ENCODE measurements at regions not wholly inside any gene's neighbourhood (a gene's known extent, or its start where the extent isn't known, plus 50 kb on each side); places are given as distances from the start of the nearest gene placed in this dataset.

- TF ChIP-seq, protein P1, sequence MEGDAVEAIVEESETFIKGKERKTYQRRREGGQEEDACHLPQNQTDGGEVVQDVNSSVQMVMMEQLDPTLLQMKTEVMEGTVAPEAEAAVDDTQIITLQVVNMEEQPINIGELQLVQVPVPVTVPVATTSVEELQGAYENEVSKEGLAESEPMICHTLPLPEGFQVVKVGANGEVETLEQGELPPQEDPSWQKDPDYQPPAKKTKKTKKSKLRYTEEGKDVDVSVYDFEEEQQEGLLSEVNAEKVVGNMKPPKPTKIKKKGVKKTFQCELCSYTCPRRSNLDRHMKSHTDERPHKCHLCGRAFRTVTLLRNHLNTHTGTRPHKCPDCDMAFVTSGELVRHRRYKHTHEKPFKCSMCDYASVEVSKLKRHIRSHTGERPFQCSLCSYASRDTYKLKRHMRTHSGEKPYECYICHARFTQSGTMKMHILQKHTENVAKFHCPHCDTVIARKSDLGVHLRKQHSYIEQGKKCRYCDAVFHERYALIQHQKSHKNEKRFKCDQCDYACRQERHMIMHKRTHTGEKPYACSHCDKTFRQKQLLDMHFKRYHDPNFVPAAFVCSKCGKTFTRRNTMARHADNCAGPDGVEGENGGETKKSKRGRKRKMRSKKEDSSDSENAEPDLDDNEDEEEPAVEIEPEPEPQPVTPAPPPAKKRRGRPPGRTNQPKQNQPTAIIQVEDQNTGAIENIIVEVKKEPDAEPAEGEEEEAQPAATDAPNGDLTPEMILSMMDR (conservative IDR thresholded peaks at IDR 0.05) = no peak
- TF ChIP-seq EZH2 (IDR thresholded peaks at IDR 0.05; ENCODE audit: low read depth) = no peak
- intact Hi-C loops (cut with micrococcal nuclease; ENCODE audit: unreplicated experiment) = no loop called here
- CTCF ChIA-PET = no interaction called here
- Histone ChIP-seq H3K4me3 (no peak overlapping the region), H3K4me1 (replicated peaks; ENCODE audit: insufficient read depth) (no peaks in the 10 kb centered on the region), H3F3A (ENCODE audit: insufficient read depth, low read depth) (no peaks in the 10 kb centered on the region), H3K9me3 (ENCODE audit: insufficient read depth, low read depth) (no peaks in the 10 kb centered on the region), H3K27me3 (ENCODE audit: insufficient read depth, low read depth) (no peaks in the 10 kb centered on the region), H2AFZ (no peak overlapping the region), H3K79me2 (ENCODE audit: low read depth) (no peaks in the 10 kb centered on the region), H4K20me1 (ENCODE audit: insufficient read depth) (no peaks in the 10 kb centered on the region), H3K27ac (no peak overlapping the region), H3K4me2 (no peak overlapping the region), H3K36me3 (ENCODE audit: low read depth) (no peaks in the 10 kb centered on the region), H3K9me2 (ENCODE audit: insufficient read depth) (no peaks in the 10 kb centered on the region)
- POLR2A ChIA-PET (ENCODE audit: unreplicated experiment) = no interaction called here
- peak in 1 of 2 experiments; percentile 23 for DNase-seq
- no TSS peak for BruUV-seq (replicated peaks)
Measured at GRCh38 chr6:14354919-14355572, 237.5 kb downstream of the CD83 start.

- ChIA-PET POLR2A (ENCODE audit: unreplicated experiment) (no interaction called here), CTCF (no interaction called here)
- BruUV-seq (replicated peaks) = no TSS peak
- Histone ChIP-seq H3K27ac (no peak overlapping the region), H3K79me2 (ENCODE audit: low read depth) (no peaks in the 10 kb centered on the region), H4K20me1 (ENCODE audit: insufficient read depth) (no peaks in the 10 kb centered on the region), H3K4me1 (replicated peaks; ENCODE audit: insufficient read depth) (no peaks in the 10 kb centered on the region), H2AFZ (no peak overlapping the region), H3K4me3 (no peak overlapping the region), H3F3A (ENCODE audit: insufficient read depth, low read depth) (no peaks in the 10 kb centered on the region), H3K9me2 (ENCODE audit: insufficient read depth) (no peaks in the 10 kb centered on the region; the same call in 1 of the 2 replicates), H3K27me3 (ENCODE audit: insufficient read depth, low read depth) (no peaks in the 10 kb centered on the region), H3K9me3 (ENCODE audit: insufficient read depth, low read depth) (no peaks in the 10 kb centered on the region), H3K36me3 (ENCODE audit: low read depth) (no peaks in the 10 kb centered on the region), H3K4me2 (no peak overlapping the region)
- intact Hi-C loops (cut with micrococcal nuclease; ENCODE audit: unreplicated experiment) = no loop called here
- DNase-seq = no peak
- TF ChIP-seq EZH2 (IDR thresholded peaks at IDR 0.05; ENCODE audit: low read depth) = no peak
- TF ChIP-seq, protein P1 (conservative IDR thresholded peaks at IDR 0.05) = no peak
Measured at GRCh38 chr6:14359438-14359837, 241.9 kb downstream of the CD83 start.

- no peaks in the 10 kb centered on the region for H3K79me2 ChIP-seq (ENCODE audit: low read depth)
- no peaks in the 10 kb centered on the region for H4K20me1 ChIP-seq (ENCODE audit: insufficient read depth)
- H2AFZ ChIP-seq = no peak overlapping the region
- ChIA-PET CTCF (no interaction called here), POLR2A (ENCODE audit: unreplicated experiment) (no interaction called here)
- no peaks in the 10 kb centered on the region for H3K9me3 ChIP-seq (ENCODE audit: insufficient read depth, low read depth)
- no peak overlapping the region for H3K27ac ChIP-seq
- TF ChIP-seq, protein P1 (conservative IDR thresholded peaks at IDR 0.05) = no peak
- no peaks in the 10 kb centered on the region for H3K4me1 ChIP-seq (replicated peaks; ENCODE audit: insufficient read depth)
- H3F3A ChIP-seq (ENCODE audit: insufficient read depth, low read depth) = no peaks in the 10 kb centered on the region
- H3K9me2 ChIP-seq (ENCODE audit: insufficient read depth) = no peaks in the 10 kb centered on the region; the same call in 1 of the 2 replicates
- BruUV-seq (replicated peaks) = no TSS peak
- H3K4me3 ChIP-seq = no peak overlapping the region
- no peak overlapping the region for H3K4me2 ChIP-seq
- intact Hi-C loops (cut with micrococcal nuclease; ENCODE audit: unreplicated experiment) = no loop called here
- DNase-seq = no peak
- no peaks in the 10 kb centered on the region for H3K36me3 ChIP-seq (ENCODE audit: low read depth)
- no peaks in the 10 kb centered on the region for H3K27me3 ChIP-seq (ENCODE audit: insufficient read depth, low read depth)
Measured at GRCh38 chr6:14360565-14360964, 243.0 kb downstream of the CD83 start.
